ENCODE measurements at regions not wholly inside any gene's neighbourhood (a gene's known extent, or its start where the extent isn't known, plus 50 kb on each side); places are given as distances from the start of the nearest gene placed in this dataset.
"Not testable (repeated sequence)": the region's sequence is repeated elsewhere in the genome, so short reads cannot be mapped to it uniquely, and the experiment has no call there.

GRCh38 chr12:105574056-105574715 lies 243.7 kb downstream of the C12orf75 start:
- in situ Hi-C loops (cut with MboI; ENCODE audit: low sequenced_read_pairs) = no loop called here

DNA sequence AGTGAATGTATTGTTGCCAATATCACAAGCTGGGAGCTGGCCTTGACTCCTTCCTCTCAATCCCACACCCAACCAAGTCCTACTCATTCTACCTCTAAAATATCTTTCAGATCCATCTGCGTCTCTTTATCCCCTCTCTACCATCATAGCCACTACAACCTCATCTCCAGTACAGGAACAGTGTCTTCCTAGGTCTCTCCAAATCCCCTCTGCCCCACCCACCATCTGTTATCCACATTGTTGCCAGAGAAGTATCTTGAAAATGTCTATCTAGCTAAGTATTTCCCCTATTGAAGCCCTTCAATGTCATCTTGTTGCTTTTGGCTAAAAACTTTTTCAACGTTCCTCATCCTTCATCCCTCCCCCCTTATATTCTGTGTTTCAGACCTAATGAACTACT lies 244.7 kb downstream of the C12orf75 start:
- in situ Hi-C loops (cut with MboI; ENCODE audit: low sequenced_read_pairs) = no loop called here

DNA sequence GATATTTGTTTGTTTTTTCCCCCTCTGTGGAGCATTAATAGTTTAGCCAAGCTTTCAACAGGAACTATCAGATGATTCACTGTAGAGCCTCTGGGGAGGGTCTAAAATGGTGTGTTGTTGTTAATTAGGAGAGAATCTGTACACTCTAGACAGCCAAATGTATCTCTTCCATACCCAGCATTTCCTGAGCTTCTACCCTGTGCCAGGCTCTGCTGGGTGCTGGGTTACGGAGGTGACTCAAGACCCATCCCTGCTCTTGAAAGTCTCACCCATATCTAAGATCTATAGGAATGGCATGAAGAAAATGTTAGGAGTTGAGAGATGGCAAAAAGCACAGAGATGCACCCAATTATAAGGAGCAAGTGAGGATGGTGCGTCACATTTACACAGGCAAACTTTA lies 245.8 kb downstream of the C12orf75 start:
- in situ Hi-C loops (cut with MboI; ENCODE audit: low sequenced_read_pairs) = no loop called here

DNA sequence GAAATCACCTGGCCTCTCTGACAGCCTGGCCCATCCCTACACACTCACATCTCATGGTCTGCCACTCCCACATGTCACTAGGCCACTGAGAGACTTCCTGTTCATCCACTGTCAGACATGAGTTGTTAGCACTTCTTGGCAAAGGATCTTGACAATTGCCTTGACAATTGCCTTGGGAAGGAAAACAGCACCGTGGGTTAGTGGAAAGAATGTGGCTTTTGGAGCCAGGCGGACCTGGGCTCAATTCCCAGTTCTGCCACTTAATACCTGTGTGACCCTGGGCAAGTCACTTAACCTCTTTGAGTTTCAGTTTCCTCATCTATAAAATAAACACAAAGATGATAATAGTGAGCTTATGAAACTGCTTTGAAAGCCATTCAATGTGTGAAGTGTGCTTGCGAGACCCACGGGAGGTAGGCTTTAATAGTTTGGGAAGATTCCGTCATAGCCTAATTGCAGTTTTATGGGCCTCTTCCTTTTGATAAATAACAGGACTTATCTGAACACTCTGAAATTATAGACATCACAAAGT lies 250.4 kb downstream of the C12orf75 start:
- in situ Hi-C loops (cut with MboI; ENCODE audit: low sequenced_read_pairs) = no loop called here

GRCh38 chr12:105581420-105581819 lies 250.9 kb downstream of the C12orf75 start:
- in situ Hi-C loops (cut with MboI; ENCODE audit: low sequenced_read_pairs) = no loop called here

DNA sequence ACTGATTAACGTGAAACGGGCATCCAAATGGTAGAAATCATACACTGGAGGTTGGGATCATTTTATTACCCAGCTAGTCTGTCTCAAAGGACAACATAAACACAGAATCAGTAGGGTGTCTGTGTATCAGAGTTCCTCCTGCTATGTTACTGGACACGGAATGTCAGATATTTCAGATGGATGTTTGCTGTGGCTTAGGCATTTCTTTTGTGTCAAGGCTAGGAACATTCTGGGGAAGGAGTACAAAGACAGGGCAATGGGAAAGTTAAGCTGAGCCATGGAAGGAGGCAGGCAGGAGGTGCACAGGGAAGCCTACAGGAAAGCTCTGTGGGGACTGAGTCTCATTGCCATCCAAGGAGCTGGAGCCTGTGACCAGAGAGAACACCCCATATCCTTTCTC lies 254.6 kb downstream of the C12orf75 start:
- in situ Hi-C loops (cut with MboI; ENCODE audit: low sequenced_read_pairs) = no loop called here

- in situ Hi-C loops (cut with MboI; ENCODE audit: low sequenced_read_pairs) = no loop called here
These were observed 256.7 kb downstream of the C12orf75 start for GRCh38 chr12:105587237-105587636.

DNA sequence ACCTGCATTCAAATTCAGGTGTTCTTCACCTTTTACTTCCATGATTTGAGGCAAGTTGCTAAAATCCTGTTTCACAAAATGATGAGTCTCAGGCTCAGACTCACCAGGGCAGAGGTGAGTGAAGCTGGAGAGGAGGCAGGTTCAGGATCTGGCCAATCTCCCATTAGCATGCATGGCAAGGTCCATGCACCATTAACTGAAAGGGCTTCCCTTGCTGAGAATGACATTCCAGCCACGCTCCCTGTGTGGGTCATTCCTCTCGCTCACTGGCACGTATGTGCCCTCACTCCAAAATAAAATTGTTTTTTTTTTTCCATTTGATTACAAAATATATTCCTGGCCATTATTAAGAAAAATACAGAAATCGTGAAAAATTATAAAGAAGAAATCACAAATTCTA lies 257.6 kb downstream of the C12orf75 start:
- in situ Hi-C loops (cut with MboI; ENCODE audit: low sequenced_read_pairs) = no loop called here

DNA sequence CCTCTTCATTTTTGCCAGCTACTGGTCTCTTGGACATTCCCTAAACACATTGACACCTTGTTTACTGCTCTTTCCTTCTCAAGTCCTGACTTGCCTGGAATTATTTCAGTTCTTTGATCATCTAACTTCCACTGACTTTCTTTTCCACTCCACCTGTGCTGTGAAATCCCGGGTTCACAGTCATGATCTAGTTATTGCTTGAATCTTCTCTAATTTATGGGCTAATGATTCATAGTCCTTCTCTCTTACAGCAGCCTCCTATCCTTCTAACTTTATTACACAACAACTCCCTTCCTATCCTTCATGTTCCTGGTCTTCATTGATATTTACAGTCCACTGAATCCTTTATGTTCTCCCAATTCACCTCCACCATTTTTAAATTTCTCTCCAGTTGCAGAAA lies 260.1 kb downstream of the C12orf75 start:
- in situ Hi-C loops (cut with MboI; ENCODE audit: low sequenced_read_pairs) = no loop called here

DNA sequence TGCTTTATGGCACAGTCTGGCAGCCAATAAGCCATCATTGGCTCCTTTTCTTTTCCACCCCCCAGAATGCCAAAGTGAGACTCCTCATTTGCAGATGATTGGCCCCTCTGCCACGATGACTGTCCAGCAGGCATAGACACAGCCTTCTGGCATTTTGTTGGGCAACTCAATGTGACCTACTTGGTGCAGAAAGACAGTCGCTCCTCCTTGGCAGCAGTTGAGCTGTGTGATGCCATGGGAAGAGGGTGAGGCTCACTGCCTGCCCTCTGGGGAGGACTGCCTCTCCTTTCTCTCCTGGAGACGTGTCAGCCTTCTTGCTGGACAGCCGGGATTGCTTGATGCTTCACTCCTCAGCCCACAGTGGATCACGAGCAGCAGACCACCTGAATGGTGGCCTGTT lies 264.9 kb downstream of the C12orf75 start:
- in situ Hi-C loops (cut with MboI; ENCODE audit: low sequenced_read_pairs) = no loop called here

GRCh38 chr12:105596731-105597130 lies 266.2 kb downstream of the C12orf75 start:
- in situ Hi-C loops (cut with MboI; ENCODE audit: low sequenced_read_pairs) = no loop called here

DNA sequence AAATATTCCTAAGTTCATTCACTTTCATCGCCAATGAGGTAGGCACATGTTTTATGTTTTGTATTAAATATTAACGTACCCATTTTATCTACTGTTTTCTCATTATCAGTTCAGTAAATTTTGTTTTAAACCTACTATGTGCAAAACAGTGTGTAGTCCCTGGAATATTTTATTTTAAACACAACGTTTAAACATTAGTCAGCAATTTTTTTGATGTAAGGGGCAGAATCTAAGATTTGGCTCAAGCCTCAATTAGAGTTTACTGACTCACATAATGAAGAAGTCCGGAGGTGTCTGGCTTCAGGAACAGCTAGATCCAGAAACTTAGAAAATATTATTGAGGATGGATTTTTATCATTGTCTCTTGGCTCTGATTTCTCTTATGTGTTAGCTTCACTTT lies 267.5 kb downstream of the C12orf75 start:
- in situ Hi-C loops (cut with MboI; ENCODE audit: low sequenced_read_pairs) = no loop called here

DNA sequence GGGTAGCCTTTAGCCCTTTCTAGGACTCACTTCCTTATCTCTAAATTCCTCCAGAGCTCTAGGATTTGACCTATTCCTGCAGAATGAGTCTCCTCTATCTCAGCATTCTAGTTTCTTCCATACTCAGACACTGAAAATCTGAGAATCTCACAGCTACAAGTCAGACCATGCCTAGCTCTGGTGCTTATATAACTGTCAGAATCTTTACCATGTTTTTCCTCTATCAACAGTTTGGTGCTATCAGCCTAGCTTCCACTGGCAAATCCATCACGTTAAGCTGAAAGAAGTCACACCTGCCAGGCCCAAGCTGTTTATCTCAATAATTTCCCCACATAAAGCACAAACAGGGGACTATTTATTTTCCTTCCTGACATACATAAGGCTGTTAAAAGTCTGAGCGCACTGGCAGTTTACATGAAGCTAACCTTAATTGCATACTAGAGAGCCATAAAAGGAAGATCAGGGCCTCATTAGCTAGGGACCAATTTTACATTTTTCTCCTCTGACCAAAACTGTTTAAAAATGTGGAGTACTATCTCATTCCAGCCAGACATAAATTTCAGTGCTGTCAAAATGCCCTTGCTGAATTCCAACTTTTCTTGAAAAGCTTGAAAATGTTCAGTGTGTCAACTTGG lies 270.5 kb downstream of the C12orf75 start:
- in situ Hi-C loops (cut with MboI; ENCODE audit: low sequenced_read_pairs) = no loop called here

- in situ Hi-C loops (cut with MboI; ENCODE audit: low sequenced_read_pairs) = not testable (repeated sequence)
These were observed 271.8 kb downstream of the C12orf75 start for GRCh38 chr12:105602312-105602711.

DNA sequence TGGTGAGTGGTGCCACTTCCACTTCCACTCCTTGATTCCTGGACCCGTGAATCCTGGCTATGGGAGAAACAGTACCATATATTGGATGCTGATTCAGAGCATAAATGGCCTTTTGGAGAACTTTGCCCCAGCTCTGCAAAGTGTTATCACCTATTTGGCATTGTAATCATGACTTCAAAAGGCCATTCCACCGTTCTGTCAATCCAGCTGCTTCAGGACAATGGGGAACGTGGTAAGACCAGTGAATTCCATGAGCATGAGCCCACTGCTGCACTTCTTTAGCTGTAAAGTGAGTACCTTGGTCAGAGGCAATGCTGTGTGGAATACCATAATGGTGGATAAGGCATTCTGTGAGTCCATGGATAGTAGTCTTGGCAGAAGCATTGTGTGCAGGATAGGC lies 273.8 kb downstream of the C12orf75 start:
- in situ Hi-C loops (cut with MboI; ENCODE audit: low sequenced_read_pairs) = not testable (repeated sequence)

DNA sequence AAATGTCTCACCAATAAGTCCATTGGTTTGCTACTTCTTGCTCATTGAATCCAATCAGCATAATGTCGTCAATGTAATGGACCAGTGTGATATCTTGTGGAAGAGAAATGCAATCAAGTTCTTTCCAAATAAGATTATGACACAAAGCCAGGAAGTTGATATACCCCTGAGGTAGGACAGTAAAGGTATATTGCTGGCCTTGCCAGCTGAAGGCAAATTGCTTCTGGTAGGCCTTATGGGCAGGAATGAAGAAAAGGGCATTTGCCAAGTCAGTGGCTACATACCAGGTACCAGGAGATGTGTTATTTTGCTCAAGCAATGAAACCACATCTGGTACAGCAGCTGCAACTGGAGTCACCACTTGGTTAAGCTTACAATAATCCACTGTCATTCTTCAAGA lies 276.1 kb downstream of the C12orf75 start:
- in situ Hi-C loops (cut with MboI; ENCODE audit: low sequenced_read_pairs) = not testable (repeated sequence)

DNA sequence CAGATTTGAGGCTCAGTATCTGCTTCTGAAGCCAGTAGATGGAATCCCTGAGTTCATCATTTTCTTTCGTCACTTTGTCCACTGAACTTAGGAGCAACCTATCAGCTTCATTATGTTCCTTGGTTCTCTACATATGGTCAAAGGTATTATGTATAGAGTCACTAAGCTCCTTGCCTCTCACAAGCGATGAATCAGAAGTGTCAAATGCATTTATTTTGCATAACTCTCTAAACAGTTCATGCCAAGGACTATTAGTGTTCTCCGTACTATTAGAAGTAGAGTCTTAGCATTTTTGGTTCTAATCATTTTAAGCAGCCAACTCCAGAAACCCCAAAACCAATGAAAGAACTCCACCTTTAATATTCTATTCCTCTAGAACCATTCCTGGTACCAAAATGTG lies 278.5 kb downstream of the C12orf75 start:
- in situ Hi-C loops (cut with MboI; ENCODE audit: low sequenced_read_pairs) = not testable (repeated sequence)

DNA sequence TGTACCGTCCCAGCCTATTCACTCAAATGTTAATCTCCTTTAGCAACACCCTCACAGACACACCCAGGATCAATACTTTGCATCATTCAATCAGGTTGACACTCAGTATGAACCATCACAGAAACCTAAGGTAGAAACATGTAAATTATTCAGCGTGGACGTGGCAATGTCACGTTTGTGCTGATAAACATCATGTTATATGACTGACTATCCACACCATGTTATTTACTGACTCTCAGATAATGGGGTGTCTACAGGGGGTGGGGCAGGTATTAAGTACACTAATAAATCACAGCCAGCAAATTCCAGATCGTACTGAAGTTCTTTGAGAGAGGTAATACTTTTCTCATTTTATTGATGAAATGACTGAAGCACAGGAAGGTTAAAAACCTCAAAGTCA lies 280.0 kb downstream of the C12orf75 start:
- in situ Hi-C loops (cut with MboI; ENCODE audit: low sequenced_read_pairs) = no loop called here

GRCh38 chr12:105611340-105611739 lies 280.8 kb downstream of the C12orf75 start:
- in situ Hi-C loops (cut with MboI; ENCODE audit: low sequenced_read_pairs) = no loop called here

DNA sequence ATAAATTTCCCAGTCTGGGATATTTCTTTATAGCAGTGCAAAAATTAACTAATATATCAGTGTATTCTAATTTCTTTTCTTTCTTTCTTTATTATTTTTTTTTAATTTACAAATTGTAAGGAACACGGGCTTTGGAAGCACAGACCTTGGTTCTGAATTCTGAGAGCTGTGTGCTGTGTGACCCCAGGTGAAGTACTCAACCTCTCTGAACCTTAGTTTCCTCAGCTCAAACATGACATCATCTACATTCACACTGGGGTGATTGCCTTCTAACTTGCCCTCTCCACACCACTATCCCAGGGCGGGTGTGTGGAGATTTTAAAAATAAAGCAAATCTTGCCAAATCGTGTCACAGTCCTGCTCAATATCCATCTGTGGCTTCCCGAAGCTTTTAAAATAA lies 282.8 kb downstream of the C12orf75 start:
- in situ Hi-C loops (cut with MboI; ENCODE audit: low sequenced_read_pairs) = no loop called here

GRCh38 chr12:105613887-105614286 lies 283.4 kb downstream of the C12orf75 start:
- in situ Hi-C loops (cut with MboI; ENCODE audit: low sequenced_read_pairs) = no loop called here

DNA sequence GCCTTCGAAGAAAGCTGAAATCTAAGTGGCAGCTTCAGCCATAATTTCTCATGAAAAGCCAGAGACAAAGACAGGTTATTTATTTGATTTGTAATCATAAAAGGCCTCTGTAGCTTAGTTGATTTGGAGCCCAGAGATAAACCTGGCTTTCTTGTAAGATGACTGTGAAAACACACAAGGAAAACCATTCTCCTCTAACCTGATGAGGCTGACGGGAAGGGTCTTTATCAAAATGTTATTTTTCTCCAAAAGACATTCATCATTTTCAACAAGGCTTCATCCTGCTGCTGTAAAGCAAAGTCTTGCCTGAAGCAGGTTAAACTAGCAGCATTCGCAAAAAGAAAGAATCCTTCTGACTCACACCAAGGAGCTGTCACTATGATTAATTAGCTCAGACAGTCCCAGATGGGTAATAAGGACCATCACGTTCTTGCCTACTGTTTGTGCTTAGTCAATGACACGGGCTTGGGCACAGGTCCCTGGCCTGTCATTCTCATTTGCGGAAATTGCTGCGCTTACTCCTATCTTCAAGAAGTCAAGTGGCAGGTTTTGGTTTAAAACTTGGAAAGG lies 286.6 kb downstream of the C12orf75 start:
- in situ Hi-C loops (cut with MboI; ENCODE audit: low sequenced_read_pairs) = no loop called here

Data from HL-60/S4 treated with phorbol 12-myristate 13-acetate at 8.2 ng/mL for 4 days and 3 days (cell line).